ENCODE measurements at regions not wholly inside any gene's neighbourhood (a gene's known extent, or its start where the extent isn't known, plus 50 kb on each side); places are given as distances from the start of the nearest gene placed in this dataset.

- Histone ChIP-seq H3K9ac (ENCODE audit: low read depth, low read length) (no peak overlapping the region), H3K56ac (ENCODE audit: extremely low read depth, insufficient read depth, low read length) (no peak overlapping the region), H3K9me3 (ENCODE audit: control insufficient read depth, insufficient read depth, low read length) (no peaks in the 10 kb centered on the region), H2AK9ac (replicated peaks; ENCODE audit: low read depth, low read length, poor library complexity) (no peak overlapping the region), H2BK5ac (ENCODE audit: low read depth, low read length, poor library complexity, severe bottlenecking) (no peak overlapping the region), H2BK15ac (ENCODE audit: low read depth, low read length) (no peak overlapping the region), H2AFZ (replicated peaks; ENCODE audit: low read length, poor library complexity) (no peak overlapping the region), H2AK5ac (ENCODE audit: low read depth, low read length) (no peak overlapping the region), H3K27ac (ENCODE audit: insufficient read depth, low read length) (no peak overlapping the region), H3K79me1 (ENCODE audit: low read depth in 1 of 2, low read length in 2 of 2) (no peaks in the 10 kb centered on the region), H3K4ac (ENCODE audit: low read depth, low read length) (no peak overlapping the region), H2BK20ac (ENCODE audit: low read depth, low read length) (no peak overlapping the region), H3K14ac (replicated peaks; ENCODE audit: low read depth, low read length) (no peak overlapping the region), H3K18ac (ENCODE audit: low read depth, low read length) (no peak overlapping the region), H3K27me3 (ENCODE audit: control insufficient read depth, insufficient read depth, low read length) (no peaks in the 10 kb centered on the region), H3K4me2 (ENCODE audit: low read depth, low read length) (no peak overlapping the region), H3K4me3 (ENCODE audit: insufficient read depth, low read depth, low read length) (no peak overlapping the region), H4K8ac (ENCODE audit: low read depth in 2 of 2, low read length in 2 of 2) (no peak overlapping the region), H4K20me1 (ENCODE audit: insufficient read depth, low read length) (no peaks in the 10 kb centered on the region), H3K4me1 (ENCODE audit: control insufficient read depth, insufficient read depth, low read length) (no peaks in the 10 kb centered on the region), H4K5ac (ENCODE audit: low read depth, low read length) (no peak overlapping the region), H3K36me3 (ENCODE audit: control insufficient read depth, insufficient read depth, low read length) (no peaks in the 10 kb centered on the region), H4K91ac (ENCODE audit: insufficient read depth, low read depth, low read length) (no peak overlapping the region), H3K9me1 (ENCODE audit: insufficient read depth, low read length) (no peaks in the 10 kb centered on the region), H3K23ac (ENCODE audit: low read depth, low read length) (no peak overlapping the region), H2BK120ac (ENCODE audit: low read depth, low read length) (no peak overlapping the region)
- ChIA-PET POLR2A (ENCODE audit: unreplicated experiment) (no interaction called here), CTCF (interaction anchor here (0.5 kb wide), 1 partner anchor 1819 kb away, joined by 4 read pairs; no protein-coding TSS in a partner anchor)
- dilution Hi-C loops (cut with HindIII; ENCODE audit: low sequenced_read_pairs, unreplicated experiment), result no loop called here
- WGBS, 2 experiments (ENCODE audit: extremely low coverage in 2 of 2, insufficient read length in 1 of 2), result 71% methylated on average over 2 of the region's 5 CpGs; no CpG with 5 or more reads in 1 of the 2 experiments
- TF ChIP-seq CEBPB (IDR thresholded peaks at IDR 0.05; ENCODE audit: low read depth, low read length), result no peak
- TF ChIP-seq FOS (IDR thresholded peaks at IDR 0.05; ENCODE audit: low read depth, low read length), result no peak
- no peak for TF ChIP-seq RFX5 (IDR thresholded peaks at IDR 0.05; ENCODE audit: low read depth, low read length)
- TF ChIP-seq, protein P1, sequence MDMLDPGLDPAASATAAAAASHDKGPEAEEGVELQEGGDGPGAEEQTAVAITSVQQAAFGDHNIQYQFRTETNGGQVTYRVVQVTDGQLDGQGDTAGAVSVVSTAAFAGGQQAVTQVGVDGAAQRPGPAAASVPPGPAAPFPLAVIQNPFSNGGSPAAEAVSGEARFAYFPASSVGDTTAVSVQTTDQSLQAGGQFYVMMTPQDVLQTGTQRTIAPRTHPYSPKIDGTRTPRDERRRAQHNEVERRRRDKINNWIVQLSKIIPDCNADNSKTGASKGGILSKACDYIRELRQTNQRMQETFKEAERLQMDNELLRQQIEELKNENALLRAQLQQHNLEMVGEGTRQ (IDR thresholded peaks at IDR 0.05; ENCODE audit: low read depth, low read length), result no peak
- TF ChIP-seq MXI1 (IDR thresholded peaks at IDR 0.05; ENCODE audit: borderline replicate concordance, low read depth, low read length), result no peak
- no peak for TF ChIP-seq SMC3 (IDR thresholded peaks at IDR 0.05; ENCODE audit: low read depth, low read length)
- TF ChIP-seq MAZ (IDR thresholded peaks at IDR 0.05; ENCODE audit: borderline replicate concordance, low read depth, low read length), result no peak
- TF ChIP-seq, protein P2, sequence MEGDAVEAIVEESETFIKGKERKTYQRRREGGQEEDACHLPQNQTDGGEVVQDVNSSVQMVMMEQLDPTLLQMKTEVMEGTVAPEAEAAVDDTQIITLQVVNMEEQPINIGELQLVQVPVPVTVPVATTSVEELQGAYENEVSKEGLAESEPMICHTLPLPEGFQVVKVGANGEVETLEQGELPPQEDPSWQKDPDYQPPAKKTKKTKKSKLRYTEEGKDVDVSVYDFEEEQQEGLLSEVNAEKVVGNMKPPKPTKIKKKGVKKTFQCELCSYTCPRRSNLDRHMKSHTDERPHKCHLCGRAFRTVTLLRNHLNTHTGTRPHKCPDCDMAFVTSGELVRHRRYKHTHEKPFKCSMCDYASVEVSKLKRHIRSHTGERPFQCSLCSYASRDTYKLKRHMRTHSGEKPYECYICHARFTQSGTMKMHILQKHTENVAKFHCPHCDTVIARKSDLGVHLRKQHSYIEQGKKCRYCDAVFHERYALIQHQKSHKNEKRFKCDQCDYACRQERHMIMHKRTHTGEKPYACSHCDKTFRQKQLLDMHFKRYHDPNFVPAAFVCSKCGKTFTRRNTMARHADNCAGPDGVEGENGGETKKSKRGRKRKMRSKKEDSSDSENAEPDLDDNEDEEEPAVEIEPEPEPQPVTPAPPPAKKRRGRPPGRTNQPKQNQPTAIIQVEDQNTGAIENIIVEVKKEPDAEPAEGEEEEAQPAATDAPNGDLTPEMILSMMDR (conservative IDR thresholded peaks at IDR 0.05; ENCODE audit: low read depth, low read length), result no peak
- no peak for TF ChIP-seq NFE2L2 (IDR thresholded peaks at IDR 0.05; ENCODE audit: low read depth, low read length)
- TF ChIP-seq CHD1 (IDR thresholded peaks at IDR 0.05; ENCODE audit: low read depth, low read length), result no peak
- no peak for TF ChIP-seq MAFK (IDR thresholded peaks at IDR 0.05; ENCODE audit: low read depth, low read length)
- TF ChIP-seq POLR2A (IDR thresholded peaks at IDR 0.05; ENCODE audit: low read depth, low read length), result no peak
- TF ChIP-seq RCOR1 (IDR thresholded peaks at IDR 0.05; ENCODE audit: insufficient replicate concordance, low read length), result no peak
- TF ChIP-seq, protein P3, sequence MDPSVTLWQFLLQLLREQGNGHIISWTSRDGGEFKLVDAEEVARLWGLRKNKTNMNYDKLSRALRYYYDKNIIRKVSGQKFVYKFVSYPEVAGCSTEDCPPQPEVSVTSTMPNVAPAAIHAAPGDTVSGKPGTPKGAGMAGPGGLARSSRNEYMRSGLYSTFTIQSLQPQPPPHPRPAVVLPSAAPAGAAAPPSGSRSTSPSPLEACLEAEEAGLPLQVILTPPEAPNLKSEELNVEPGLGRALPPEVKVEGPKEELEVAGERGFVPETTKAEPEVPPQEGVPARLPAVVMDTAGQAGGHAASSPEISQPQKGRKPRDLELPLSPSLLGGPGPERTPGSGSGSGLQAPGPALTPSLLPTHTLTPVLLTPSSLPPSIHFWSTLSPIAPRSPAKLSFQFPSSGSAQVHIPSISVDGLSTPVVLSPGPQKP (IDR thresholded peaks at IDR 0.05; ENCODE audit: borderline replicate concordance, low read depth, low read length), result no peak
- no peak for TF ChIP-seq BHLHE40 (IDR thresholded peaks at IDR 0.05; ENCODE audit: low read depth, low read length)
- TF ChIP-seq RAD21 (IDR thresholded peaks at IDR 0.05; ENCODE audit: low read length), result no peak
- BruUV-seq (replicated peaks), result no TSS peak
- DNase-seq, result no peak
- in situ Hi-C loops (cut with MboI; ENCODE audit: low sequenced_read_pairs), result no loop called here
- intact Hi-C loops (cut with micrococcal nuclease), result no loop called here
- ATAC-seq (ENCODE audit: low read depth), result no peak
Observed at GRCh38 chr4:144461906-144462305, 184.1 kb upstream of the HHIP start.
